Chondrocyte (in vitro differentiated cells): ENCODE measurements at regions not wholly inside any gene's neighbourhood (a gene's known extent, or its start where the extent isn't known, plus 50 kb on each side); places are given as distances from the start of the nearest gene placed in this dataset.

Experiments
- DNase-seq: peaks from one replicate; pipeline ENCODE4 v3.0.0; 2021; ENCODE audit warnings: mixed read lengths, low spot score
- H3K27ac Mint-ChIP-seq: one replicate; pipeline ENCODE4 v1.8.0; 2021; ENCODE audit warnings: mild to moderate bottlenecking, moderate library complexity, mixed read lengths; ENCODE audit not compliant: unreplicated experiment
- H3K27me3 Mint-ChIP-seq: 2 replicates; pipeline ENCODE4 v1.8.0; 2021; ENCODE audit warnings: low read depth, mixed read lengths
- H3K36me3 Mint-ChIP-seq: 2 replicates; pipeline ENCODE4 v1.8.0; 2021; ENCODE audit warnings: low read depth, mixed read lengths
- H3K4me1 Mint-ChIP-seq: 2 replicates; pipeline ENCODE4 v1.8.0; 2021; ENCODE audit warnings: low read depth, mild to moderate bottlenecking, mixed read lengths
- H3K4me3 Mint-ChIP-seq: one replicate; pipeline ENCODE4 v1.8.0; 2021; ENCODE audit warnings: mild to moderate bottlenecking, moderate library complexity, mixed read lengths; ENCODE audit not compliant: unreplicated experiment
- H3K9me3 Mint-ChIP-seq: 2 replicates; pipeline ENCODE4 v1.8.0; 2021; ENCODE audit warnings: low read depth, mixed read lengths
- CTCF ChIP-seq: fragments of 200-600 bp; sonication (generic); IDR thresholded peaks from 2 replicates; pipeline ENCODE4 v1.5.0; 2021; ENCODE audit warnings: antibody characterized with exemption, mild to moderate bottlenecking, moderate library complexity

- DNase-seq = no peak
- Mint-ChIP-seq H3K9me3 (peaks cover 26% of the 10 kb centered on the region), H3K4me3 (no peak overlapping the region), H3K36me3 (peaks cover 12% of the 10 kb centered on the region), H3K4me1 (peaks cover 2% of the 10 kb centered on the region), H3K27ac (no peak overlapping the region), H3K27me3 (peaks cover 9% of the 10 kb centered on the region)
- no peak for TF ChIP-seq CTCF
These were observed 231.6 kb upstream of the TAS2R1 start for GRCh38 chr5:9861666-9862256.

- peaks cover 2% of the 10 kb centered on the region for H3K36me3 Mint-ChIP-seq
- no peak overlapping the region for H3K4me3 Mint-ChIP-seq
These were observed 229.7 kb upstream of the TAS2R1 start for GRCh38 chr5:9859808-9860207.

GRCh38 chr5:9858043-9858442 is 227.9 kb upstream of the TAS2R1 start:
- no peaks in the 10 kb centered on the region for H3K36me3 Mint-ChIP-seq
- H3K27me3 Mint-ChIP-seq = peaks cover 9% of the 10 kb centered on the region
- H3K27ac Mint-ChIP-seq = no peak overlapping the region
- peaks cover 9% of the 10 kb centered on the region for H3K9me3 Mint-ChIP-seq
- peaks cover 2% of the 10 kb centered on the region for H3K4me1 Mint-ChIP-seq
- no peak overlapping the region for H3K4me3 Mint-ChIP-seq
- no peak for DNase-seq
- no peak for TF ChIP-seq CTCF

More at GRCh38 chr5:9859808-9860207, 229.7 kb upstream of the TAS2R1 start:
- Mint-ChIP-seq H3K27me3 (peaks cover 9% of the 10 kb centered on the region), H3K27ac (no peak overlapping the region), H3K4me1 (peaks cover 2% of the 10 kb centered on the region), H3K9me3 (peaks cover 13% of the 10 kb centered on the region)
- TF ChIP-seq CTCF = no peak
- DNase-seq = no peak

GRCh38 chr5:9853309-9853708 is 223.2 kb upstream of the TAS2R1 start:
- Mint-ChIP-seq H3K4me1 (peaks cover 11% of the 10 kb centered on the region), H3K27me3 (no peaks in the 10 kb centered on the region), H3K4me3 (no peak overlapping the region), H3K36me3 (no peaks in the 10 kb centered on the region), H3K9me3 (peaks cover 9% of the 10 kb centered on the region), H3K27ac (no peak overlapping the region)
- no peak for DNase-seq
- TF ChIP-seq CTCF = no peak

GRCh38 chr5:9852671-9853070 is 222.5 kb upstream of the TAS2R1 start:
- no peak for DNase-seq
- no peak for TF ChIP-seq CTCF
- no peaks in the 10 kb centered on the region for H3K36me3 Mint-ChIP-seq
- peaks cover 11% of the 10 kb centered on the region for H3K4me1 Mint-ChIP-seq
- no peaks in the 10 kb centered on the region for H3K27me3 Mint-ChIP-seq
- H3K27ac Mint-ChIP-seq = no peak overlapping the region
- H3K9me3 Mint-ChIP-seq = peaks cover 9% of the 10 kb centered on the region
- no peak overlapping the region for H3K4me3 Mint-ChIP-seq
